Loucy (cell line): ENCODE measurements at regions not wholly inside any gene's neighbourhood (a gene's known extent, or its start where the extent isn't known, plus 50 kb on each side); places are given as distances from the start of the nearest gene placed in this dataset.

ENCODE experiments used
- H2AFZ ChIP-seq: fragments of 200-600 bp; sonication (generic); 2 replicates; pipeline ENCODE4 v1.6.0; 2016; ENCODE audit warnings: antibody characterized with exemption, mild to moderate bottlenecking, low read length, moderate library complexity
- H3F3A ChIP-seq: fragments of 200-600 bp; 2 replicates; pipeline ENCODE4 v1.6.0; 2016; ENCODE audit warnings: antibody characterized with exemption, low read depth, mild to moderate bottlenecking
- H3K27me3 ChIP-seq: fragments of 200-600 bp; sonication (generic); 2 replicates; pipeline ENCODE4 v1.6.1; 2014; ENCODE audit warnings: low read length, mild to moderate bottlenecking; ENCODE audit not compliant: insufficient read depth, poor library complexity, severe bottlenecking
- H3K36me3 ChIP-seq: fragments of 200-600 bp; sonication (generic); 2 replicates; pipeline ENCODE4 v1.6.1; 2016; ENCODE audit warnings: low read length; ENCODE audit not compliant: insufficient read depth
- H3K4me1 ChIP-seq: fragments of 200-600 bp; sonication (generic); 2 replicates; pipeline ENCODE4 v1.5.1; 2014; ENCODE audit warnings: low read length, mild to moderate bottlenecking; ENCODE audit not compliant: insufficient read depth, poor library complexity, severe bottlenecking
- H3K4me2 ChIP-seq: fragments of 200-600 bp; sonication (generic); 2 replicates; pipeline ENCODE4 v1.6.0; 2014; ENCODE audit warnings: antibody characterized with exemption, low read length, low read depth, mild to moderate bottlenecking; ENCODE audit not compliant: poor library complexity, severe bottlenecking
- H3K4me3 ChIP-seq: fragments of 200-600 bp; sonication (generic); 2 replicates; pipeline ENCODE4 v1.5.1; 2014; ENCODE audit warnings: low read length, mild to moderate bottlenecking, mixed read lengths; ENCODE audit not compliant: poor library complexity, severe bottlenecking
- H3K79me2 ChIP-seq: fragments of 200-600 bp; sonication (generic); 2 replicates; pipeline ENCODE4 v1.6.1; 2014; ENCODE audit warnings: low read length; ENCODE audit not compliant: insufficient read depth
- H3K9ac ChIP-seq: fragments of 200-600 bp; sonication (generic); 2 replicates; pipeline ENCODE4 v1.6.0; 2014; ENCODE audit warnings: mild to moderate bottlenecking, low read depth, low read length, moderate library complexity; ENCODE audit not compliant: poor library complexity, severe bottlenecking
- H3K9me2 ChIP-seq: fragments of 200-600 bp; sonication (generic); replicated peaks from 2 replicates; pipeline ENCODE4 v1.6.1; 2016; ENCODE audit warnings: low read depth, low read length, mixed read lengths
- H3K9me3 ChIP-seq: fragments of 200-600 bp; sonication (generic); 2 replicates; pipeline ENCODE4 v1.6.1; 2014; ENCODE audit warnings: mild to moderate bottlenecking, antibody characterized with exemption, low read length, low read depth; ENCODE audit not compliant: insufficient read depth
- H4K20me1 ChIP-seq: fragments of 200-600 bp; sonication (generic); 2 replicates; pipeline ENCODE4 v1.6.0; 2014; ENCODE audit warnings: antibody characterized with exemption, low read length, mild to moderate bottlenecking; ENCODE audit not compliant: insufficient read depth, poor library complexity, severe bottlenecking
- CTCF ChIP-seq: fragments of 200-600 bp; sonication (generic); conservative IDR thresholded peaks from 2 replicates; pipeline ENCODE4 v1.5.1; 2014; ENCODE audit warnings: mild to moderate bottlenecking, antibody characterized with exemption, low read length
- EZH2phosphoT487 ChIP-seq: fragments of 200-600 bp; IDR thresholded peaks from 2 replicates; pipeline ENCODE4 v1.6.1; 2018; ENCODE audit warnings: antibody characterized with exemption, mild to moderate bottlenecking, moderate library complexity, borderline replicate concordance

DNA sequence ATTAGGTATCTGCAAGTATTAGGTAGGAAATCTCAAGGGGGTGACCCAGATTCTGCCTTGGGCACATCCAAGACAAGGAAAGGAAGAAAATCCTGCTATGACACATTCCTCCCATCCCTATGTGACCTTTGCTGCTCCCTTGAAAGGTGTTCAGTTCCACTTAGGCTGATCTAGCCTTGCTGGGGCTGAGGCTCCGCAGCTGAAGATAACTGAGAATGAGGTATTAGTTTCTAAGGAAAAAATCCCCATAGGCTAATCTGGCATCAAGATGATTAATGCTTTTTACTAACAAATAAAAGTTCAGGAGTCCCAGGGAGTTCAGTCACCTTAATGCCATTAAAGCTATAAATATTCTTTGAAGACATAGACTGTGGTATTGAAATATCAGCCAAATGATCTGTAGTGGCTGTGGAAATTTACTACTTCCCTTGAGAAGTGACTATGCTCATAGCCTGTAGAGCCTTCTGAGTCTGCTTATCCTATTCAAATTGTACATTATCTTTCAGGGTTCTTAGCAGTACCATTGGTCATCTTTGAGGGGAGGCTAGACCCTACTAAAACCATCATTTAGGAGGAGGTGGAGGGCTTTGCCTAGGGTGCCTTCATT is 239.9 kb upstream of the RAG2 start:
- H2AFZ ChIP-seq: no peak overlapping the region
- H3K9ac ChIP-seq: no peak overlapping the region
- H3K4me1 ChIP-seq: no peaks in the 10 kb centered on the region
- TF ChIP-seq EZH2phosphoT487 (no peak), CTCF (no peak)
- no peak overlapping the region for H3K4me2 ChIP-seq
- no peaks in the 10 kb centered on the region for H3K27me3 ChIP-seq
- no peak overlapping the region for H3K4me3 ChIP-seq
- no peaks in the 10 kb centered on the region for H3K36me3 ChIP-seq
- no peaks in the 10 kb centered on the region for H4K20me1 ChIP-seq
- H3K79me2 ChIP-seq: no peaks in the 10 kb centered on the region
- no peaks in the 10 kb centered on the region for H3F3A ChIP-seq
- no peaks in the 10 kb centered on the region for H3K9me3 ChIP-seq
- H3K9me2 ChIP-seq: no peaks in the 10 kb centered on the region

DNA sequence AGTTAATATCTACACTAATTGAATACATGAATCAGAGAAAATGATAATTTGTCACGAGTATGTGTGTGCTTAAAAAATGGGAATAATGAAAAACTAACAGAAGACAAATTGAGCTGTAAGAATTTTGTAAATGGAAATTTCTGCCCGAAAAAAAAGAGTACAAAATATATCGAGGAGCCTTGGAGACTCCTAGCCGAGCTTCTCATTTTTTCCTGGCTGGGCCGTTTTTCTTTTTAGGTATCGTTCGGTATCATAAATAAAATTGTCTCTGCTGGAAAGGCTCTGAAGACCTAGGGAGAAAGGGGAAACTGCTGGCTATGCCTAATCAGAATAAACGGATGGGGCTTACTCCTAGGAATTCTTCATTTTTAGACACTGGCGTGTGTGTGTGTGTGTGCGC is 227.2 kb upstream of the RAG2 start:
- no peaks in the 10 kb centered on the region for H3K4me1 ChIP-seq
- no peaks in the 10 kb centered on the region for H3K36me3 ChIP-seq
- H3K9me3 ChIP-seq: no peaks in the 10 kb centered on the region
- H3F3A ChIP-seq: no peaks in the 10 kb centered on the region
- no peak overlapping the region for H3K4me3 ChIP-seq
- H3K27me3 ChIP-seq: no peaks in the 10 kb centered on the region
- H2AFZ ChIP-seq: no peak overlapping the region
- H4K20me1 ChIP-seq: no peaks in the 10 kb centered on the region
- TF ChIP-seq EZH2phosphoT487 (no peak), CTCF (no peak)
- no peaks in the 10 kb centered on the region for H3K9me2 ChIP-seq
- no peak overlapping the region for H3K9ac ChIP-seq
- no peak overlapping the region for H3K4me2 ChIP-seq
- H3K79me2 ChIP-seq: no peaks in the 10 kb centered on the region

- Histone ChIP-seq H3K36me3 (no peaks in the 10 kb centered on the region), H3K9me2 (no peaks in the 10 kb centered on the region; the same call in 1 of the 2 replicates), H3K9me3 (no peaks in the 10 kb centered on the region), H3K79me2 (no peaks in the 10 kb centered on the region), H3K4me2 (no peak overlapping the region), H4K20me1 (no peaks in the 10 kb centered on the region), H3K4me3 (no peak overlapping the region), H3F3A (no peaks in the 10 kb centered on the region), H3K4me1 (no peaks in the 10 kb centered on the region), H3K27me3 (no peaks in the 10 kb centered on the region), H3K9ac (no peak overlapping the region), H2AFZ (no peak overlapping the region)
- TF ChIP-seq CTCF (no peak), EZH2phosphoT487 (no peak)
These were observed 226.3 kb upstream of the RAG2 start for GRCh38 chr11:36824349-36824748.
